Stimulated activated CD4-positive, alpha-beta T cell treated with anti-CD3 and anti-CD28 coated beads, Interleukin-4, amount 100 ng/mL, for 24 hours (primary cell): ENCODE measurements at regions not wholly inside any gene's neighbourhood (a gene's known extent, or its start where the extent isn't known, plus 50 kb on each side); places are given as distances from the start of the nearest gene placed in this dataset.

Experiments used
- DNase-seq: peaks from one replicate; pipeline ENCODE4 v3.0.0-alpha.2; 2020

- no peak for DNase-seq
Measured at GRCh38 chr10:84801156-84801555, 472.8 kb downstream of the CCSER2 start.

DNA sequence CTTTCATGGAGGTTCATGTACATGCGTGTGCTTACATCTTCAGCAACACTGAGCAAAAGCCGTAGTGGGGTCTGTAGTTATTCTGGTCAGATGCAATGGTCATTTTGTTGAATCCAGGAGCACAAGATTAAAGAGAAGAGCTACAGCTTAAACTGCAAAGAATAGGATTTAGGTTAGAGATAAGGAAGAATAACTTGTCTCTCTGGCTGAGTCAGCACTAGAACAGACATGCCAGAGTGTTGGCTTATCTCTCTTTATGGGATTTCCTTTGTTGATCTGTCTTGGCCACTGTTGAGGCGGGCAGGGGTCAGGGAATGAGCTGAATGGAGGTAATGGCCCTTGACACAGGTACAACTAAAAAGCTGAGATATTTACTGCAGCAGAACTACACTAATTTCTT is 473.5 kb downstream of the CCSER2 start:
- no peak for DNase-seq

DNA sequence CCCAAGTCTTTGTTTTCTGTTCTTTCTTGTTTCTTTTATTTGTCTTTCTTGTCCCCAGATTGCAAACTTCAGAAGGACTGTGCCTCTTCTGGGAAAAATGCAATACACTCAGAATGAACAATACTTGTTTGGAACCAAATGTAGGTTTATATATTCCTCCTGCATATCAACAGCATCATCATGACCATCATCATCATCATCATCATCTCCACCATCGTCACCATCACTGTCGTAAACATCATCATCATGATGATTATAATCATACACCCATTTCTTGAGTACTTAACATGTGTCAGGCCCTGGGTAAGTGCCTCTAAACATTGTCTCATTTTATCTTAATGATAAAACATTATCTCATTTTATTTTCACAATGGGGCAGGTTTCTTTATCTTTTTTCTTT is 476.8 kb downstream of the CCSER2 start:
- DNase-seq: no peak

GRCh38 chr10:84811113-84811512 is 482.7 kb downstream of the CCSER2 start:
- DNase-seq: no peak

GRCh38 chr10:84818961-84819360 is 490.6 kb downstream of the CCSER2 start:
- no peak for DNase-seq

DNA sequence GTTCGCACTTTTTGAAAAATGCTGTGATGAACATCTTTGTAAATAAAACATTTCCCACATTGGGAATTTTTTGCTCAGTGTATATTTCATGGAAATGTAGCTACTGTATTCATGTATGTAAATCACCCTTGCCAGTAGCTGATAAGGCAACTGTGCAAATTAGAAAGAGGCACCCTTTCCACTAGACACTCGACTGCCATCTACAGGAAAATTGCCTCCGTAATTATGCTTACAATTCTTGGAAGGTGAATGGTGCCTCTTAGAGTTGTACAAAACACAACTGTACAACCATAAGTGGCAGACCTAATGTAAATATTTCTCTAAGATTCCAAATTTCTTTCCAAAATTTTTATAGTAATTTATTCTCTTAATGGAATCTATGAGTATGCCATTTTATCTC is 491.7 kb downstream of the CCSER2 start:
- no peak for DNase-seq

DNA sequence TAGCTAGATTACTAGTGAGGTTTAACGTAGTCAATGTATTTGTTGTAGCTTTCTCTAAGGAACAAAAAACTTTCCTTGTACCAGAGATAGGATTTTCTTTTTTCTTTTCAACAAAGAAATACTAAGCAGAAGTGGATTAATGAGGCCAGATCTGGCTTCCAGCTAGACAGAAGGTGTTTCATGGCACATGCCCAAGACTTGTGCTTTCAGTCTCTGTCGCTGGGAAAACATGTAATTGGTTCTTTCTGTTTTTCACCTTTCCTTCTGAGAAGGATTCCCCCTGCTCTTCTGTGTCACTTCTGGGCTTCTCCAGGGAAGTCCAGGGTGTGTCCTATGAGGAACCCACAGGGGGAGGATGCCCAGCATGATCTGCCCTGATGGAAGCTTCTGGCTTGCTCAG is 492.2 kb downstream of the CCSER2 start:
- no peak for DNase-seq

DNA sequence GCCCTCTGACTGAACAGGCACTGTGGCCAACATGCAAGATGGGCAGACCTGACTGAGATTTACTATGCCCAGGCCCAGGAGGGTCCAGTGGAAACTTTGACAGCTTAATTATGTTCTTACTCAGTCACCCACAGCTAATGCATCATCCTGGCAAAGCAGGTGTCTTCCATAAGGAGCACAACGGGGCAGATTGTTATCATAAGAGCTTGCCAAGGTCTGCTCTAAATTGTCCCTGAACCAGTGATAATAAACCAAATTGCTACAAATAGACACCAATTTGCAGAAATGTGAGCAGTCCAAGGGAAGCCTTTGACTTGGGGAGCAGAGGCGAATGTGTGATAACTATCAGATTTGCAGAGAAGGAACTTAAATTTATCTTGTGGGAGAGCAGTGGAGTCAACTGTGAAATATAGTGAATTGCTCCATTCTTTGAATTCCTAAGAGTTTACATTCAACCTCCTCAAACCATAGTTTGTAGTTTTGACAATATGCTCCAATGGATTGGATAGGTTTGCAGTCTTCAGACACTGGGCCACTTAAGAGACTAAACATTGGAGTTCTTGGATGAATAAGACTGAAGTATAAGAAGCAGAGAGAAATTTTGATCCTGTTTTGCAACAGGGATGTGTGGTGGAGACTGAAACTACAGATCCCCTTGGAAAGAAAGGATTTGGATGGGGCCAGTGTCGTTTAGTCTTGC is 494.7 kb downstream of the CCSER2 start:
- no peak for DNase-seq

- no peak for DNase-seq
Measured at GRCh38 chr10:84824525-84824924, 496.1 kb downstream of the CCSER2 start.

DNA sequence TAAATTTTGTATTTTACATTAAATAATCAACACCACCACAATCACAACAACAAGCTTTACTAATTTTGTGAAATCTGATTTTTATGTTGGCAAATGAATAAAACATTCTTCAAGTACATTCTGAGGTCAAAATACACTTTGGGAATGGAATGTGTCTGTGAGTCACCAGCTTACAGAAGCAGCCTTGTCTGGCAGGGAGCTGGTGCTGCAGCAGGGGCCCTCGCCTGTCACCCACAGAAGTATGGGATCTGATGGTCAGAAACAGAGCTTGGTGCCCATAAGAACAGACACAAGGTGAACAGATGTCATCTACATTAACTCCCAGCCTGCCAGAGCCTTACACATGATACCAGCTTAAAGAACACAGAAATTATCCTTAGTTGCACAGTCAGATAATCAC is 496.9 kb downstream of the CCSER2 start:
- no peak for DNase-seq

- DNase-seq: no peak
Measured at GRCh38 chr10:84826704-84827103, 498.3 kb downstream of the CCSER2 start.

- no peak for DNase-seq
Measured at GRCh38 chr10:84829131-84829530, 500.7 kb downstream of the CCSER2 start.

- DNase-seq: no peak
Measured at GRCh38 chr10:84837041-84837812, 508.8 kb downstream of the CCSER2 start.

DNA sequence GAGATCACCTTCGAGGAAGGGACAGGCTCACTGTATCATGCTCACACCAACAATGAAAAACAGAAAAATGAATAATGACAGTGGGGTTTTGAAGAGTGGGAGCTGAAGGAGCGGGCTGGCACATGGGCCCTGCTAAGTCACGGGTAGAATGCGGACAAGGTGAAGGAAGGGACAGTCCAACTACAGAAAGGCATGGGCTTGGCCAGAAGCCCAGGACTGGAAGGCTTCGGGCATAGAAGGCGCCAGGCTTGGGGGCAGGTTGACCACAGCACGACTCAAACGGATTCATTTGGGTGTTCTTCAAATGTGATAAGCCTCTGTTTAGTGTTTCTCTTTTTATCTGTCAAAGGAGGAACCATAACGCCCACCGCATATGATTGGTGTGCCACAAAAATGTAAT is 509.5 kb downstream of the CCSER2 start:
- no peak for DNase-seq

DNA sequence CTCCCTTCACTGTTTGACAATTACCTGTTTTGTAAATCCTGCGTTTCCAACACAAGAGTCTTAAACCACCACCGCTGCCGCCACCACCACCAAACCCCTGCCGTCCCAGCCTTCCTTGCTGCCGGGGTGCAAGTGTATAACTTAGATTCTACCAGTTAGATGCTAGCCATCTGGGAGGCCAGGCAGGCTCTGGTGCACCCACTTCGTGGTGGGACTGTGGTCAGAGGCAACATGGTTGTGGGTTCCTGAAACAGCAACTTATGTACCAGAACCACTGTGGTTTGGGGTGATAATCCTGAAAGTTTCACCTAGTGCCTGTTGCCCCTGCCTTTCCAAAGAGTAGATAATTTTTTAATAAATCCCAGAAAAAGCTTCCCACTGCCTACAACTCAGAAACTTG is 510.5 kb downstream of the CCSER2 start:
- no peak for DNase-seq

GRCh38 chr10:84842593-84842992 is 514.2 kb downstream of the CCSER2 start:
- no peak for DNase-seq

DNA sequence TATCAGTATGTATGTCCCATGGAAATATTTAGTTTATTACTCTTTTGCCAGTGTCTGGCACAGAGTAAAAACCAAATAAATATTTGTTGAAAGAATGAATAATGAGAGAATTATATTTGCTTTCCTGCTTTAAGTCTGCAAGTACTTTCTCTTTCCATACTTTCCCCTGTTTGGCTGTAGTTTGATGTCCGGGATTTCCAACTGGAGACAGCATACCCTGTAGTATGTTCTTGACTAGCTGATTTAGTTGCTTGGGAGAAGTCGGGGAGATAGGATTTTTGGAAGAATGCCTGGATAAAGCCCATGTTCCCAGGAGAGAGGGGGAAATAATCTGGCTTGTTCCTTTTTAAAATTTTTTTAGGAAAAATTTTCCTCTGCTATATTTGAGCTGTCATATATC is 516.1 kb downstream of the CCSER2 start:
- no peak for DNase-seq

DNA sequence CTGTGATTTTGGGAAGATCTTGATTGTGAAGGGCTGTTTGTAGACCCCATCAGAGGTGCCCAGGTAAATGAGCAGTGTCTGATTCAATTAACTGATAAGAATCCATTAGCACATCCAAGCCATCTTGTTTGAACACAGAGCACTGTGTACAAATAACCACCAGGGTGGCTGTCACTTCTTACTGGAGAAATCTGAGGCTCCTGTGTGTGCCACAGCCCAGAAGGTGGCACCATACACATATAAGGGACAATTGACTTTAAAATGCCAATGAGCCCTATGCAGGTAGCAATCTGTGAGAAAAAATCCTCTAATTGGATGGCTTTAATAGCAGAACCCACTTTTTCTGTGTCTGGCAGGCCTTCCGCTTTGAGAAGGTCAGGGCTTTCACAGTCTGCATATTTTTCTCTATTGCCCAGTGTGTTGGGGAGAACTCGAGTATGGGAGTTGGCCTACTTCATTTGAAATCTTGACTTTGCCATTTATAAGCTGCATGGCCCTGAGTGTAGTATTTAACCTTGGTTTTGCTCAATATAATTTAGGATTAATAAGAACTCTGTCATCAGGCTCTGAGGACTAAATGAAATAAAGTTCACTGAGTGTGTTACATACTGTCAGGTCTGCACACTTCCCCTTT is 517.4 kb downstream of the CCSER2 start:
- no peak for DNase-seq

DNA sequence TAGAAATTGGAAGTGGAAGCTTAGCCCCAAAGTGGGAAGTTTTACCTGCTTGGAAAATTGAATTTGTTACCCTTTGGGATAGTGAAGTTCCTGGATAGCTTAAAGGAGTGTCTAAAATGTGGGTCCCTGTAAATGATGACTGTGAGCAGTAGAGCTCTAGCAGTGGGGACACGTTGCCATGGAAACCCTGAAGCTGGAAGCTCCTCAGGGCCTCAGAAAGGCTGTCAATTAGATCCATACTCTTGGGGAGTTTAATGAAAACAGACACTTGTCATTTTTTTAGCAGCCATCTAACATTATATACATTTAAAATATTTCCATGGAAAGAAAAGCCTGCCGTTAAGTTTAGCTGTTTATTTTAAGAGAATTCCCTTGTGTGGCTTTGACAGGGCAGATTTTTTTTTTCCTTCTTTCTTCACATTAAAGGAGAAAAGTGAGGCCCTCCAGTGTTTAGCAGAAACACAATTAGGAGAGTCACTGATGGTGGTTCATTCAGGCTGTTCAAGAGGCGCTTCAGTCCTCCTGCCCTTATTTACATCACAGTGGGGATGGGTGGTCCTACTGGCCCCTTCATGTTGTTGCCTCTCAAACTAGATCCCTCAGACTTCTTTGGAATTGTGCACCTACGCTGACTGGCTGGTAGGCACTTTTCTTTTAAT is 518.4 kb downstream of the CCSER2 start:
- DNase-seq: no peak

DNA sequence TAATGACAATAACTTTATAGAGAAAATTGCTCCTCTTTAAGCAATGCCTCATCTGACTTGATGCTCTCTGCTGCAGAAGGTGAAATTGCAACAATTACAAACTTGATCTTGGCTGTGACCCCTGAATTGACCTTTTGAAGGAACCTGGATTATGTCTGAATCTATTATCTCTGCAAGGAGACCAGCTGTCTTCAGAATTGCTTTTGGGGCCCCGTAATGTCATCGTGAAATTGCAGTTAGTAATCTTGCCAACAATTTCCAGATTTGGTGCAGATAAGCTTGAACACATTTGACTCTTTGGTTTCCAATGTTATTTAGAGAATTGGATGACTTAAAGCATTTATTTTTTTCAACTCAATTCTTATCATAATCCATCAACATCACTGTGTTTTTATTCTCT is 520.6 kb downstream of the CCSER2 start:
- DNase-seq: no peak

- no peak for DNase-seq
Measured at GRCh38 chr10:84850826-84851225, 522.4 kb downstream of the CCSER2 start.

GRCh38 chr10:84854439-84854838 is 526.0 kb downstream of the CCSER2 start:
- no peak for DNase-seq

GRCh38 chr10:84860855-84861254 is 532.5 kb downstream of the CCSER2 start:
- DNase-seq: no peak

GRCh38 chr10:84862551-84862950 is 534.2 kb downstream of the CCSER2 start:
- no peak for DNase-seq
